ENCODE measurements at regions not wholly inside any gene's neighbourhood (a gene's known extent, or its start where the extent isn't known, plus 50 kb on each side); places are given as distances from the start of the nearest gene placed in this dataset.

GRCh38 chr12:25308756-25309155 lies 58.0 kb upstream of the KRAS start:
- TF ChIP-seq POLR2A (IDR thresholded peaks at IDR 0.05), result no peak
- no peak for TF ChIP-seq CTCF (IDR thresholded peaks at IDR 0.05)
- Histone ChIP-seq H3K9me3 (no peaks in the 10 kb centered on the region), H3K27me3 (no peaks in the 10 kb centered on the region), H3K4me1 (no peaks in the 10 kb centered on the region), H3K4me3 (no peak overlapping the region), H3K27ac (no peak overlapping the region), H3K36me3 (no peaks in the 10 kb centered on the region)
- no peak for DNase-seq

- no peak overlapping the region for H3K27ac ChIP-seq
- no peaks in the 10 kb centered on the region for H3K27me3 ChIP-seq
- H3K4me3 ChIP-seq, result no peak overlapping the region
- no peaks in the 10 kb centered on the region for H3K4me1 ChIP-seq
- no peaks in the 10 kb centered on the region for H3K36me3 ChIP-seq
- TF ChIP-seq CTCF (IDR thresholded peaks at IDR 0.05) (no peak), POLR2A (IDR thresholded peaks at IDR 0.05) (no peak)
- no peak for DNase-seq
- no peaks in the 10 kb centered on the region for H3K9me3 ChIP-seq
These were observed 57.1 kb upstream of the KRAS start for GRCh38 chr12:25307818-25308217.

DNA sequence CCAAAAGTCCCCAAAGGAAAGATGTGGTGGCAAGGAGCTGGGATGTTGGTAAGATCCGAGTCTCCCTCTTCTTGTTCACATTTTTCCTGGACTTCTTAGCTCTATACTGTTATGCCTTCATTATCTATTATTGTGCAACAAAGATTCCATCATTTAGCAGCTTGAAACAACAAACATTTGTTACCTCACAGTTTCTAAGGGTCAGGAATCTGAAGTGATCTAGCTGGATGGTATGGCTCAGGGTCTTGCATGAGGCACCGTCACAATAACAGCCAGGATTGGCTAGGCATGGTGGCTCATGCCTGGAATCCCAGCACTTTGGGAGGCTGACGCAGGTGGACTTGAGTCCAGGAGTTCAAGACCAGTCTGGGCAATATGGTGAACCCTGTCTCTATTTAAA lies 51.1 kb upstream of the KRAS start:
- DNase-seq, result no peak
- Histone ChIP-seq H3K4me1 (no peaks in the 10 kb centered on the region), H3K27me3 (no peaks in the 10 kb centered on the region), H3K27ac (no peak overlapping the region), H3K9me3 (no peaks in the 10 kb centered on the region), H3K4me3 (no peak overlapping the region), H3K36me3 (no peaks in the 10 kb centered on the region)
- no peak for TF ChIP-seq CTCF (IDR thresholded peaks at IDR 0.05)
- TF ChIP-seq POLR2A (IDR thresholded peaks at IDR 0.05), result no peak

Small RNA genes lying in the stretch of these regions (small RNA-seq; reads per million reads assigned to genes)
- gene AC092451.1, result 0 reads per million in 2 donors
- 0 to 0.06 reads per million in 2 donors for gene RNU4-67P
